ENCODE measurements at regions not wholly inside any gene's neighbourhood (a gene's known extent, or its start where the extent isn't known, plus 50 kb on each side); places are given as distances from the start of the nearest gene placed in this dataset.
A peak's percentile ranks its signal among the peaks of the same experiment; 100 is the strongest.

DNA sequence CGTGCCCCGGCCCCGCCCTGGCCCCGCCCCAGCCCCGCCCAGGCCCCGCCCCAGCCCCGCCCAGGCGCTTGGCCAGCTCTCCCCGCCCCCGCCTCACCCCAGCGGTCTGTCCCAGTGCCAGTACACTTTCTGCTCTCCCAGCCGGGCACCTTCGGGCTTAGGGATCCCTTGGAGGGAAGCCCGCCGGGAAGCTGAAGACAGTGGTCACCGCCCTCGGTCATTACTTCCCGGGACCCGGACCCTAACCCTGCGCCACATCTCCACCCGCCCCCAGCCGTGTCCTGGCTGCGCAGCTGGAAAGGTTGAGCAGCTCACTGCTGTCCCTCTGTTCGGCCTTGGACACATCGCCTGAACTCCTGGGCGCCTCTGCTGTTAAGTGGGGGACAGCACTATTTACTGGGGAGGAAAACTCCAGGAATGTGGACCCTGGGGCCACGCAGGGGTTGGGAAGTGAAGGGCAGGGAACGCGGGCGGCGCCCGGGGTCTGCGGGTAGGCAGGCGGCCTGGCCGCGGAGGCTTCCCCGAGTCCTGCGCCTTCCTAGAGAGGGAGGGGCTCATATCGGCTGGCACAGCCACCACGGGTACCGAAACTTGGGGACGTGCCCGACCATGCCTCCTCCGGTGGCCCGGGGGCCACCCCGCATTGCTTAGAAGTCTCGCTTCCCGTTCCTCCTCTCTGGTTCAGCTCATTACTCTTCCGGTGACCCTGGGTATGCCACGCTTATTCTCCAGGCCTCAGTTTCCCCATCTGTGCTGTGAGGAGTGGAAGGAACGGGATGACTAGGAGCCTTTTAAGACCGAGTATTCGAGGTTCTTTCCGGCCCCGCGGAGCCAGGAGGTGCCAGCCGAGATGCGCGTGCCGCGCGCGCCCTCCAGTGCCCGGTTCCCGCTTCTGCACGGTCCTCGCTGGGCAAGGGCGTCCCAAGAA is 121.0 kb downstream of the GYPC start:
- TF ChIP-seq, protein P1, sequence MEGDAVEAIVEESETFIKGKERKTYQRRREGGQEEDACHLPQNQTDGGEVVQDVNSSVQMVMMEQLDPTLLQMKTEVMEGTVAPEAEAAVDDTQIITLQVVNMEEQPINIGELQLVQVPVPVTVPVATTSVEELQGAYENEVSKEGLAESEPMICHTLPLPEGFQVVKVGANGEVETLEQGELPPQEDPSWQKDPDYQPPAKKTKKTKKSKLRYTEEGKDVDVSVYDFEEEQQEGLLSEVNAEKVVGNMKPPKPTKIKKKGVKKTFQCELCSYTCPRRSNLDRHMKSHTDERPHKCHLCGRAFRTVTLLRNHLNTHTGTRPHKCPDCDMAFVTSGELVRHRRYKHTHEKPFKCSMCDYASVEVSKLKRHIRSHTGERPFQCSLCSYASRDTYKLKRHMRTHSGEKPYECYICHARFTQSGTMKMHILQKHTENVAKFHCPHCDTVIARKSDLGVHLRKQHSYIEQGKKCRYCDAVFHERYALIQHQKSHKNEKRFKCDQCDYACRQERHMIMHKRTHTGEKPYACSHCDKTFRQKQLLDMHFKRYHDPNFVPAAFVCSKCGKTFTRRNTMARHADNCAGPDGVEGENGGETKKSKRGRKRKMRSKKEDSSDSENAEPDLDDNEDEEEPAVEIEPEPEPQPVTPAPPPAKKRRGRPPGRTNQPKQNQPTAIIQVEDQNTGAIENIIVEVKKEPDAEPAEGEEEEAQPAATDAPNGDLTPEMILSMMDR (IDR thresholded peaks at IDR 0.05) = peak; percentile 90 to 95 (median 92)
- no peak for TF ChIP-seq POLR2A (IDR thresholded peaks at IDR 0.05)

Measured in right lobe of liver (tissue), 4 donors.